AG04450 (cell line): ENCODE measurements at regions not wholly inside any gene's neighbourhood (a gene's known extent, or its start where the extent isn't known, plus 50 kb on each side); places are given as distances from the start of the nearest gene placed in this dataset.

Experiments used
- CTCF ChIA-PET: fragments of 300-600, 350-600 bp; formaldehyde crosslinking; extraction: SDS; loops from one replicate; lab custom pipeline; 2022; ENCODE audit warnings: antibody characterized with exemption, inconsistent platforms; lab: Charles Lee
- POLR2A ChIA-PET: fragments of 350-600 bp; formaldehyde crosslinking; extraction: SDS; loops from one replicate; lab custom pipeline; 2021; ENCODE audit warnings: antibody characterized with exemption, inconsistent platforms; lab: Yijun Ruan, JAX
- DNase-seq: peaks from one replicate; pipeline ENCODE4 v3.0.0-alpha.2; 2011; ENCODE audit warnings: low read depth, low spot score
- H3K27ac ChIP-seq: one replicate; pipeline ENCODE4 v1.5.1; 2012; ENCODE audit warnings: low read depth, low read length, control low read depth
- H3K27me3 ChIP-seq: one replicate; pipeline ENCODE4 v1.6.0; 2012; ENCODE audit warnings: low read length; ENCODE audit not compliant: control insufficient read depth, insufficient read depth
- H3K4me3 ChIP-seq: 2 replicates; pipeline ENCODE4 v1.5.1; 2011; ENCODE audit warnings: mild to moderate bottlenecking, low read depth, low read length, control low read depth
- H3K9me3 ChIP-seq: 2 replicates; pipeline ENCODE4 v1.5.1; 2012; ENCODE audit warnings: low read length; ENCODE audit not compliant: control insufficient read depth, insufficient read depth
- CTCF ChIP-seq: IDR thresholded peaks from 2 replicates; pipeline ENCODE4 v1.5.1; 2011; ENCODE audit warnings: low read depth, low read length, control low read depth, inconsistent platforms

- Histone ChIP-seq H3K9me3 (no peaks in the 10 kb centered on the region), H3K4me3 (no peak overlapping the region), H3K27ac (no peak overlapping the region), H3K27me3 (no peaks in the 10 kb centered on the region)
- CTCF ChIA-PET: no interaction called here
- POLR2A ChIA-PET: no interaction called here
- DNase-seq: no peak
- TF ChIP-seq CTCF: no peak
Observed at GRCh38 chr5:87686018-87686417, 273.3 kb upstream of the CCNH start.

GRCh38 chr5:87674235-87674634 lies 261.5 kb upstream of the CCNH start:
- Histone ChIP-seq H3K27me3 (no peaks in the 10 kb centered on the region), H3K27ac (no peak overlapping the region), H3K9me3 (no peaks in the 10 kb centered on the region), H3K4me3 (no peak overlapping the region)
- DNase-seq: no peak
- no peak for TF ChIP-seq CTCF
- ChIA-PET CTCF (no interaction called here), POLR2A (no interaction called here)

GRCh38 chr5:87671146-87671545 lies 258.4 kb upstream of the CCNH start:
- Histone ChIP-seq H3K4me3 (no peak overlapping the region), H3K27me3 (no peaks in the 10 kb centered on the region), H3K9me3 (no peaks in the 10 kb centered on the region), H3K27ac (no peak overlapping the region)
- no peak for DNase-seq
- TF ChIP-seq CTCF: no peak
- ChIA-PET POLR2A (no interaction called here), CTCF (no interaction called here)

GRCh38 chr5:87665166-87665565 lies 252.4 kb upstream of the CCNH start:
- no peak for DNase-seq
- ChIA-PET CTCF (no interaction called here), POLR2A (no interaction called here)
- Histone ChIP-seq H3K27me3 (no peaks in the 10 kb centered on the region), H3K9me3 (no peaks in the 10 kb centered on the region), H3K27ac (no peak overlapping the region), H3K4me3 (no peak overlapping the region)
- no peak for TF ChIP-seq CTCF

GRCh38 chr5:87661784-87662566 lies 249.2 kb upstream of the CCNH start:
- H3K4me3 ChIP-seq: no peak overlapping the region
- no peak for TF ChIP-seq CTCF
- no peaks in the 10 kb centered on the region for H3K27me3 ChIP-seq
- CTCF ChIA-PET: no interaction called here
- H3K27ac ChIP-seq: no peak overlapping the region
- no peak for DNase-seq
- H3K9me3 ChIP-seq: no peaks in the 10 kb centered on the region
- POLR2A ChIA-PET: no interaction called here
